ENCODE measurements at regions not wholly inside any gene's neighbourhood (a gene's known extent, or its start where the extent isn't known, plus 50 kb on each side); places are given as distances from the start of the nearest gene placed in this dataset.

DNA sequence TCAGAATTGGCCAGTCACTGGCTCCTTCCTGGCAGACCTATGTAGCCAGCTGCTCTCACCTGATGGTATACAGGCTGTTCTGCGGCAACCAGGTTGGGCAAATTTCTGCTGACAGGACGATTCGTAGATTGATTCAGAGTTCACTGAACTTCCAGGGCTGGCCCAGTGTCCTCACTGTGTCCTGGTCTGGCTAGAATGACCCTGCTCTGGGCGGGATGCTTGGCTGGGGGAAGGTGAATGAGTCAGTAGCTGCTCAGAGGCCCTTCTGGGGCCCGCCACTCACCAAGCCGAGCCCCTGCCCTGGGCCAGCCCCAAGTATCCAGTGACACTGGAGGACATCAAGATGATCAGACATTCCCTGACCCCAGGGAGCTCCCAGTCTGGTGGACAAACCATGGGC is 62.9 kb upstream of the WNT11 start:
- TF ChIP-seq EP300 (IDR thresholded peaks at IDR 0.05): no peak
- no peak for TF ChIP-seq POLR2A (IDR thresholded peaks at IDR 0.05)
- TF ChIP-seq, protein P1, sequence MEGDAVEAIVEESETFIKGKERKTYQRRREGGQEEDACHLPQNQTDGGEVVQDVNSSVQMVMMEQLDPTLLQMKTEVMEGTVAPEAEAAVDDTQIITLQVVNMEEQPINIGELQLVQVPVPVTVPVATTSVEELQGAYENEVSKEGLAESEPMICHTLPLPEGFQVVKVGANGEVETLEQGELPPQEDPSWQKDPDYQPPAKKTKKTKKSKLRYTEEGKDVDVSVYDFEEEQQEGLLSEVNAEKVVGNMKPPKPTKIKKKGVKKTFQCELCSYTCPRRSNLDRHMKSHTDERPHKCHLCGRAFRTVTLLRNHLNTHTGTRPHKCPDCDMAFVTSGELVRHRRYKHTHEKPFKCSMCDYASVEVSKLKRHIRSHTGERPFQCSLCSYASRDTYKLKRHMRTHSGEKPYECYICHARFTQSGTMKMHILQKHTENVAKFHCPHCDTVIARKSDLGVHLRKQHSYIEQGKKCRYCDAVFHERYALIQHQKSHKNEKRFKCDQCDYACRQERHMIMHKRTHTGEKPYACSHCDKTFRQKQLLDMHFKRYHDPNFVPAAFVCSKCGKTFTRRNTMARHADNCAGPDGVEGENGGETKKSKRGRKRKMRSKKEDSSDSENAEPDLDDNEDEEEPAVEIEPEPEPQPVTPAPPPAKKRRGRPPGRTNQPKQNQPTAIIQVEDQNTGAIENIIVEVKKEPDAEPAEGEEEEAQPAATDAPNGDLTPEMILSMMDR (IDR thresholded peaks at IDR 0.05): no peak
